Suprapubic skin (tissue), 4 donors: ENCODE measurements at regions not wholly inside any gene's neighbourhood (a gene's known extent, or its start where the extent isn't known, plus 50 kb on each side); places are given as distances from the start of the nearest gene placed in this dataset.

Experiments used
- DNase-seq, 2 donors: peaks; one replicate each; pipeline ENCODE4 v3.0.0-alpha.2; 2019; ENCODE audit warnings: low spot score in 2 of 2
- H3K27ac ChIP-seq: fragments of 200-600 bp; sonication (generic); one replicate; pipeline ENCODE4 v1.5.1; 2019
- H3K27me3 ChIP-seq: fragments of 200-600 bp; sonication (generic); one replicate; pipeline ENCODE4 v1.5.1; 2019
- H3K36me3 ChIP-seq: fragments of 200-600 bp; sonication (generic); one replicate; pipeline ENCODE4 v1.5.1; 2019
- H3K4me1 ChIP-seq: fragments of 200-600 bp; sonication (generic); one replicate; pipeline ENCODE4 v1.5.1; 2019
- H3K4me3 ChIP-seq: fragments of 200-600 bp; sonication (generic); one replicate; pipeline ENCODE4 v1.5.1; 2019; ENCODE audit warnings: mild to moderate bottlenecking
- H3K9me3 ChIP-seq: fragments of 200-600 bp; sonication (generic); one replicate; pipeline ENCODE4 v1.5.1; 2019
- EP300 ChIP-seq: sonication (generic); formaldehyde crosslinking; IDR thresholded peaks from one replicate; pipeline ENCODE4 v1.6.1; 2017; ENCODE audit warnings: antibody characterized with exemption
- POLR2A ChIP-seq, 2 donors: fragments of 450-650 bp; IDR thresholded peaks; one replicate each; pipeline ENCODE4 v1.6.1; 2017; ENCODE audit warnings: antibody characterized with exemption in 2 of 2, mild to moderate bottlenecking in 2 of 2, moderate library complexity in 2 of 2
- POLR2AphosphoS5 ChIP-seq, 3 donors: sonication (generic); formaldehyde crosslinking; IDR thresholded peaks; one replicate each; pipeline ENCODE4 v1.6.1; 2017; ENCODE audit warnings: antibody characterized with exemption in 3 of 3
- WGBS: methylation state at CpG from one replicate; pipeline ENCODE4 v1.1.5; 2018; 5-methylcytosine and 5-hydroxymethylcytosine counted together
- TF ChIP-seq, protein P1 (sequence below), 2 donors: fragments of 200-600 bp in 1 of 2; fragments of 450-650 bp in 1 of 2; sonication (generic) in 1 of 2; IDR thresholded peaks; one replicate each; pipeline ENCODE4 v1.5.1; 2016 to 2019; ENCODE audit warnings: antibody characterized with exemption in 2 of 2, mild to moderate bottlenecking in 1 of 2, moderate library complexity in 1 of 2

GRCh38 chr5:10034001-10034400 lies 215.7 kb downstream of the ATPSCKMT start:
- Histone ChIP-seq H3K9me3 (no peaks in the 10 kb centered on the region), H3K27me3 (no peaks in the 10 kb centered on the region), H3K27ac (no peak overlapping the region), H3K4me3 (no peak overlapping the region), H3K4me1 (no peaks in the 10 kb centered on the region), H3K36me3 (no peaks in the 10 kb centered on the region)
- 49% methylated on average over 8 of the region's 8 CpGs for WGBS
- no peak for DNase-seq
- TF ChIP-seq EP300 (no peak), POLR2AphosphoS5 (IDR thresholded peaks at IDR 0.05) (no peak), POLR2A (IDR thresholded peaks at IDR 0.05) (no peak)
- TF ChIP-seq, protein P1, sequence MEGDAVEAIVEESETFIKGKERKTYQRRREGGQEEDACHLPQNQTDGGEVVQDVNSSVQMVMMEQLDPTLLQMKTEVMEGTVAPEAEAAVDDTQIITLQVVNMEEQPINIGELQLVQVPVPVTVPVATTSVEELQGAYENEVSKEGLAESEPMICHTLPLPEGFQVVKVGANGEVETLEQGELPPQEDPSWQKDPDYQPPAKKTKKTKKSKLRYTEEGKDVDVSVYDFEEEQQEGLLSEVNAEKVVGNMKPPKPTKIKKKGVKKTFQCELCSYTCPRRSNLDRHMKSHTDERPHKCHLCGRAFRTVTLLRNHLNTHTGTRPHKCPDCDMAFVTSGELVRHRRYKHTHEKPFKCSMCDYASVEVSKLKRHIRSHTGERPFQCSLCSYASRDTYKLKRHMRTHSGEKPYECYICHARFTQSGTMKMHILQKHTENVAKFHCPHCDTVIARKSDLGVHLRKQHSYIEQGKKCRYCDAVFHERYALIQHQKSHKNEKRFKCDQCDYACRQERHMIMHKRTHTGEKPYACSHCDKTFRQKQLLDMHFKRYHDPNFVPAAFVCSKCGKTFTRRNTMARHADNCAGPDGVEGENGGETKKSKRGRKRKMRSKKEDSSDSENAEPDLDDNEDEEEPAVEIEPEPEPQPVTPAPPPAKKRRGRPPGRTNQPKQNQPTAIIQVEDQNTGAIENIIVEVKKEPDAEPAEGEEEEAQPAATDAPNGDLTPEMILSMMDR (IDR thresholded peaks at IDR 0.05): no peak

- Histone ChIP-seq H3K4me3 (no peak overlapping the region), H3K27ac (no peak overlapping the region), H3K4me1 (no peaks in the 10 kb centered on the region), H3K27me3 (no peaks in the 10 kb centered on the region), H3K9me3 (no peaks in the 10 kb centered on the region), H3K36me3 (no peaks in the 10 kb centered on the region)
- DNase-seq: no peak
- WGBS: 96% methylated on average over 2 of the region's 2 CpGs
- no peak for TF ChIP-seq POLR2A (IDR thresholded peaks at IDR 0.05)
- TF ChIP-seq POLR2AphosphoS5 (IDR thresholded peaks at IDR 0.05): no peak
- no peak for TF ChIP-seq EP300
- TF ChIP-seq, protein P1 (IDR thresholded peaks at IDR 0.05): no peak
These were observed 217.9 kb downstream of the ATPSCKMT start for GRCh38 chr5:10031817-10032216.

DNA sequence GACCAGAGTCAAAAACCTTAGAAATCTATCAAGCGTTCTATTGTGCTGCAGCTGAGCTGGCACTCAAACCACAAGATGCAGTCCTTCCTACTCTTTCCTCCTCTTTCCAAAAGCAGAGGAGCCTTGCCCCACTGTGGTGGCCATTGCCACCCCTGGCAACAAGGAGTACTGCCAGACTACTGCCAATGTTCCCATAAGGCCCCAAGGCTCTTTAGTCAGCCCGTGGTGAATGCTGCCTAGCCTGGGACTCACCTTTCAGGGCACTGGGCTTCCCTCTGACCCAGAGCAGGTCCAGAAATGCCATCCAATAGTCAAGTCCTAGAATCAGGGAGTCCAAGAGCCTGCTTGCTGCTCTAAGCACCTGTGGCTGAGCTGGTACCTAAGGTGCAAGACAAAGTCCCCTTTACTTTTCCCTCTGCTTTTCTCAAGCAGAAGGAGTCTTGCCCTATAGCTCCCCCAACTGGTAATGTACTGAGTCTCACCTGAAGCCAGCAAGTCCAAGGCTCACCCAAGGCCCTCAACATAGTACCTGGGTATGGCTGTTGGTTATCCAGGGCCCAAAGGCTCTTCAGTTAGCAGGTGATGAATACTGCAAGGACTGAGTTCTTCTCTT lies 219.4 kb downstream of the ATPSCKMT start:
- DNase-seq: no peak
- no peaks in the 10 kb centered on the region for H3K36me3 ChIP-seq
- TF ChIP-seq, protein P1 (IDR thresholded peaks at IDR 0.05): no peak
- TF ChIP-seq EP300 (no peak), POLR2A (IDR thresholded peaks at IDR 0.05) (no peak), POLR2AphosphoS5 (IDR thresholded peaks at IDR 0.05) (no peak)
- WGBS: 69% methylated on average over 2 of the region's 2 CpGs
- H3K27ac ChIP-seq: no peak overlapping the region
- no peaks in the 10 kb centered on the region for H3K9me3 ChIP-seq
- H3K4me3 ChIP-seq: no peak overlapping the region
- no peaks in the 10 kb centered on the region for H3K4me1 ChIP-seq
- H3K27me3 ChIP-seq: no peaks in the 10 kb centered on the region

DNA sequence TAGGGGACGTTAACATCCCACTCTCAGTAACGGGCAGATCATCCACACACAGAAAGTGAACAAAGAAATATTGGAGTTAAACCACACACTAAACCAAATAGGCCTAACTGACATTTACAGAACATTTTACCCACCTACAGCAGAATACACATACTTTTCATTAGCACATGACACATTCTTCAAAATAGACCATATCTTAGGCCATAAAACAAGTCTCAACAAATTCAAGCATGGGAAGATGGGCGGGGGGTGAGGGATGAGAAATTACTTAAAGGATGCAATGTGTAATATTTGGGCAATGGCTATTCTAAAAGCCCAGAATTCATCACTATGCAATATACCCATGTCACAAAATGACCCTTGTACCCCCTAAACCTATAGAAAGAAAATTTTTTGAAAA lies 226.2 kb downstream of the ATPSCKMT start:
- Histone ChIP-seq H3K27ac (no peak overlapping the region), H3K36me3 (no peaks in the 10 kb centered on the region), H3K4me1 (no peaks in the 10 kb centered on the region), H3K4me3 (no peak overlapping the region), H3K9me3 (peaks cover 3% of the 10 kb centered on the region), H3K27me3 (no peaks in the 10 kb centered on the region)
- TF ChIP-seq POLR2AphosphoS5 (IDR thresholded peaks at IDR 0.05): no peak
- no peak for DNase-seq
- 64% methylated on average over 3 of the region's 3 CpGs for WGBS

DNA sequence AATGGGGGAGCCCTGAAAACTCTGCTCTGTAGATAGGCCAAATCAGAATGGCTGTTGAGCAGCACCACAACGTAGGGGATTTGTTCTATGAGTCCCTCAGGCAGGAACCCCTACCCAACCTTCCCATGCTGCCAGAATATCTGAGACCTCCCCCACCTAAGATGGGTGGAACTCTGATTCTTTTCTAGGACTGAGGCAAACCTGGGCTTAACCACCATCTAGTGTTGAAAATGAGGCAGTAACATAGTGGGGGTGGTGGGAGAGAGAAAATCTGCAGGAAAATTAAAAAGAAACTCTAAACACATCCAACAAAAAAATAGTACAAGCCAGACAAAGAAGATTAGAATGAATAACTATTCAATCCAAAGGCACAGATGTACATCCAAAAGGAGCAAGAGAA lies 228.4 kb downstream of the ATPSCKMT start:
- Histone ChIP-seq H3K4me1 (no peaks in the 10 kb centered on the region), H3K4me3 (no peak overlapping the region), H3K27me3 (no peaks in the 10 kb centered on the region), H3K36me3 (no peaks in the 10 kb centered on the region), H3K9me3 (peaks cover 3% of the 10 kb centered on the region), H3K27ac (no peak overlapping the region)
- DNase-seq: no peak
- TF ChIP-seq POLR2AphosphoS5 (IDR thresholded peaks at IDR 0.05): no peak
- TF ChIP-seq, protein P1 (IDR thresholded peaks at IDR 0.05): no peak
- TF ChIP-seq POLR2A (IDR thresholded peaks at IDR 0.05): no peak
- TF ChIP-seq EP300: no peak
- 60% methylated on average over 1 of the region's 1 CpG for WGBS

GRCh38 chr5:10019236-10019635 lies 230.5 kb downstream of the ATPSCKMT start:
- H3K36me3 ChIP-seq: no peaks in the 10 kb centered on the region
- no peaks in the 10 kb centered on the region for H3K4me1 ChIP-seq
- WGBS: 19% methylated on average over 2 of the region's 2 CpGs
- H3K4me3 ChIP-seq: no peak overlapping the region
- no peaks in the 10 kb centered on the region for H3K9me3 ChIP-seq
- no peak overlapping the region for H3K27ac ChIP-seq
- no peak for DNase-seq
- TF ChIP-seq, protein P1 (IDR thresholded peaks at IDR 0.05): no peak
- TF ChIP-seq POLR2A (IDR thresholded peaks at IDR 0.05) (no peak), POLR2AphosphoS5 (IDR thresholded peaks at IDR 0.05) (no peak), EP300 (no peak)
- H3K27me3 ChIP-seq: no peaks in the 10 kb centered on the region
